NT2/D1 (cell line): ENCODE measurements at regions not wholly inside any gene's neighbourhood (a gene's known extent, or its start where the extent isn't known, plus 50 kb on each side); places are given as distances from the start of the nearest gene placed in this dataset.

Experiments used
- DNase-seq: peaks from one replicate; pipeline ENCODE4 v3.0.0-alpha.2; 2011; ENCODE audit warnings: low read depth, low spot score
- H3K27me3 ChIP-seq: 2 replicates; pipeline ENCODE4 v1.6.0; 2011; ENCODE audit warnings: mild to moderate bottlenecking; ENCODE audit not compliant: insufficient read length, insufficient read depth
- H3K36me3 ChIP-seq: 2 replicates; pipeline ENCODE4 v1.6.1; 2011; ENCODE audit warnings: mild to moderate bottlenecking, low read length, mixed read lengths; ENCODE audit not compliant: insufficient read depth, insufficient read length
- H3K4me1 ChIP-seq: 2 replicates; pipeline ENCODE4 v1.5.1; 2011; ENCODE audit not compliant: insufficient read depth, insufficient read length
- H3K4me3 ChIP-seq: 2 replicates; pipeline ENCODE4 v1.5.1; 2011; ENCODE audit warnings: low read depth; ENCODE audit not compliant: insufficient read length
- H3K9ac ChIP-seq: 2 replicates; pipeline ENCODE4 v1.6.0; 2011; ENCODE audit warnings: low read depth; ENCODE audit not compliant: insufficient read length
- H3K9me3 ChIP-seq: 2 replicates; pipeline ENCODE4 v1.5.1; 2011; ENCODE audit warnings: mild to moderate bottlenecking, low read length; ENCODE audit not compliant: insufficient read depth
- SUZ12 ChIP-seq: IDR thresholded peaks from 2 replicates; pipeline ENCODE4 v1.6.1; 2011; ENCODE audit not compliant: insufficient read length, insufficient read depth; ENCODE audit errors: extremely low read depth
- YY1 ChIP-seq: IDR thresholded peaks from 2 replicates; pipeline ENCODE4 v1.6.1; 2011; ENCODE audit not compliant: insufficient read length, insufficient read depth
- ZNF274 ChIP-seq: IDR thresholded peaks from 2 replicates; pipeline ENCODE4 v1.6.1; 2011; ENCODE audit warnings: mild to moderate bottlenecking, low read depth, low read length

GRCh38 chr11:11029027-11029426, 171.2 kb upstream of the ZBED5 start:
- Histone ChIP-seq H3K36me3 (no peaks in the 10 kb centered on the region), H3K9me3 (no peaks in the 10 kb centered on the region), H3K27me3 (no peaks in the 10 kb centered on the region), H3K4me3 (no peak overlapping the region), H3K4me1 (no peaks in the 10 kb centered on the region), H3K9ac (no peak overlapping the region)
- TF ChIP-seq ZNF274 (no peak), YY1 (no peak), SUZ12 (no peak)
- DNase-seq: no peak

- Histone ChIP-seq H3K27me3 (no peaks in the 10 kb centered on the region), H3K9me3 (no peaks in the 10 kb centered on the region), H3K36me3 (no peaks in the 10 kb centered on the region), H3K4me1 (no peaks in the 10 kb centered on the region), H3K9ac (no peak overlapping the region), H3K4me3 (no peak overlapping the region)
- TF ChIP-seq ZNF274 (no peak), SUZ12 (no peak), YY1 (no peak)
- DNase-seq: peak; percentile 46
Observed at GRCh38 chr11:11028017-11028692, 170.3 kb upstream of the ZBED5 start.

DNA sequence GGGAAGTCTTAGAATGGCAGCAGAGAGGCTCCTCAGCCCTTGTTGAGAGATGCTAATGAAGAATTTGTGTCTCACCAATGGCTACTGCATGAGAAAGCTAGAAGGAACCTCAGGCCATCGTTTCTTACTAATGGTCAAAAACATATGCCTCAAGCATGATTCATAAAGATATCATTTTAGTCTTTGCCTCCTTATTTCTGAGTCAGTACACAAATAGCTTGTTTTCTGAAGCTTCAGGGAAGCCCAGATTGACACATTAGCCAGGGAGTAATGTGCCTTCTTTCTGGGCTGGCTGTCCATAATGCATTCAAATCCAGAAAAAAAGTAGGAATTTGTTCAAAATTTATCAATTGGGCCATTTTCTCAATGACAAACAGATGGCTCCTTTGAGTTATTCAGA, 169.4 kb upstream of the ZBED5 start:
- no peaks in the 10 kb centered on the region for H3K36me3 ChIP-seq
- DNase-seq: no peak
- H3K9me3 ChIP-seq: no peaks in the 10 kb centered on the region

DNA sequence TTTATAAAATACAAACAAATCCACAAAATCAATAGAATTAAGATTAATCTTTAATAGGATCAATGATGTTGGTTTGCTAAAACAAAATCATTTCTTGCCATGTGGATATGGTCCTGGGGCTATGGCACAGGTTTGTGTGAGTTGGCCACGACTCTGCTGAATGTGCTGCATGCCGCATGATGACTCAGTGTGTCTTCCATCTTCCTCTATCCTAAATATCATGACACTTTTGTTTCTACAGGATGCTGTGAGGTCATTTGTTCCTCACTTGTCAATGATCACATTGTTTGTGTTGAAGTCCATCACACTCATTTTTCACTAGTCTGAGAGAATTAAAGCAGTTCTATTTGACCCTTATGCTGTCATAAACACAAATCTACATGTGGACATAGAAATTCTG, 167.2 kb upstream of the ZBED5 start:
- H3K9ac ChIP-seq: no peak overlapping the region
- H3K27me3 ChIP-seq: no peaks in the 10 kb centered on the region
- DNase-seq: no peak
- no peaks in the 10 kb centered on the region for H3K36me3 ChIP-seq
- no peaks in the 10 kb centered on the region for H3K4me1 ChIP-seq
- H3K9me3 ChIP-seq: no peaks in the 10 kb centered on the region
- TF ChIP-seq SUZ12 (no peak), YY1 (no peak), ZNF274 (no peak)
- H3K4me3 ChIP-seq: no peak overlapping the region

More for the DNA sequence above, 169.4 kb upstream of the ZBED5 start:
- TF ChIP-seq YY1 (no peak), ZNF274 (no peak), SUZ12 (no peak)
- Histone ChIP-seq H3K27me3 (no peaks in the 10 kb centered on the region), H3K4me3 (no peak overlapping the region), H3K9ac (no peak overlapping the region), H3K4me1 (no peaks in the 10 kb centered on the region)

GRCh38 chr11:11022125-11022730, 164.4 kb upstream of the ZBED5 start:
- H3K27me3 ChIP-seq: no peaks in the 10 kb centered on the region
- H3K4me1 ChIP-seq: no peaks in the 10 kb centered on the region
- no peak for DNase-seq
- H3K4me3 ChIP-seq: no peak overlapping the region
- no peak overlapping the region for H3K9ac ChIP-seq
- H3K9me3 ChIP-seq: no peaks in the 10 kb centered on the region
- no peaks in the 10 kb centered on the region for H3K36me3 ChIP-seq
- TF ChIP-seq YY1 (no peak), SUZ12 (no peak), ZNF274 (no peak)

DNA sequence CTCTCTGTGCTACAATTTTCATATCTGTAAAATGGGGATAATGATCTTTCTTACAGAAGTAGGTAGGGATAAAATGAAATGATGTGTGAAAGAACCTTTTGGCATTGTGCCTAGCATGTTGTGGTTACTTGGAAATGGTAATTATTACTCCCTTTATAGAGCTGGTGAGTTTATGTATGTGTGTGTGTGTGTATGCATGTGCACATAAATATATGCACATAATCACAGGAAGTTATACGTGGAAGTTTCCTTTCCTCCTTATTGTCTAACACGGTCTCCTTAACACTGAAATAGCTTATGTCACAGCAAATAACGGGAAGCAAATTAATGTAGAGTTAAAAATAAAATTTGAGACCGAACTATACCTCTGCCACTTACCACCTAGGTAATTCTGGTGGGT, 163.7 kb upstream of the ZBED5 start:
- H3K36me3 ChIP-seq: no peaks in the 10 kb centered on the region
- H3K4me1 ChIP-seq: no peaks in the 10 kb centered on the region
- H3K9ac ChIP-seq: no peak overlapping the region
- no peaks in the 10 kb centered on the region for H3K27me3 ChIP-seq
- H3K9me3 ChIP-seq: no peaks in the 10 kb centered on the region
- DNase-seq: no peak
- no peak for TF ChIP-seq SUZ12
- no peak for TF ChIP-seq ZNF274
- TF ChIP-seq YY1: no peak
- H3K4me3 ChIP-seq: no peak overlapping the region

DNA sequence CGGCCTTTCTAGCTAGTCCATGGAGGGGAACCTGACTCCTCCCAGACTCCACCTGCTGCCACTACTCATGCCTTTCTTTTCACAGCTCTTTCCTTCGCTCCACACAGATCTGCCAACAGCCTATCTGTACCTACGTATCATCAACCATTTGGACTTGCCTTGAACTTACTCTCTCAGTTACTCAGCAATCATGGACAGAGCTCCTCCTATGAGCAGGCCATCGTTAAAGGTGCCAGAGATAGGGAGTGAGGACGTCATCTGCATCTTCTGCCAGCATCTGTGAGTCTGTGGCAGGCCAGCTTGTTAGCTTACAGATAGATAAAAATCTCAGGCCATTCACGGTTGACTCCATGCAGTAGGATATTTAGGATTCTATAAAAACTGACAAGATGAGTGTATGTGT, 162.9 kb upstream of the ZBED5 start:
- Histone ChIP-seq H3K27me3 (no peaks in the 10 kb centered on the region), H3K36me3 (no peaks in the 10 kb centered on the region), H3K4me1 (no peaks in the 10 kb centered on the region), H3K9ac (no peak overlapping the region), H3K9me3 (no peaks in the 10 kb centered on the region), H3K4me3 (no peak overlapping the region)
- no peak for DNase-seq
- TF ChIP-seq SUZ12 (no peak), YY1 (no peak), ZNF274 (no peak)
